ENCODE measurements at regions not wholly inside any gene's neighbourhood (a gene's known extent, or its start where the extent isn't known, plus 50 kb on each side); places are given as distances from the start of the nearest gene placed in this dataset.

- TF ChIP-seq CTCF (IDR thresholded peaks at IDR 0.05) (no peak), POLR2A (IDR thresholded peaks at IDR 0.05) (no peak), POLR2AphosphoS5 (IDR thresholded peaks at IDR 0.05) (no peak)
Measured at GRCh38 chr6:156189714-156190113, 587.5 kb upstream of the ARID1B start.

Data from upper lobe of left lung (tissue), 4 donors.